ENCODE measurements at regions not wholly inside any gene's neighbourhood (a gene's known extent, or its start where the extent isn't known, plus 50 kb on each side); places are given as distances from the start of the nearest gene placed in this dataset.

DNA sequence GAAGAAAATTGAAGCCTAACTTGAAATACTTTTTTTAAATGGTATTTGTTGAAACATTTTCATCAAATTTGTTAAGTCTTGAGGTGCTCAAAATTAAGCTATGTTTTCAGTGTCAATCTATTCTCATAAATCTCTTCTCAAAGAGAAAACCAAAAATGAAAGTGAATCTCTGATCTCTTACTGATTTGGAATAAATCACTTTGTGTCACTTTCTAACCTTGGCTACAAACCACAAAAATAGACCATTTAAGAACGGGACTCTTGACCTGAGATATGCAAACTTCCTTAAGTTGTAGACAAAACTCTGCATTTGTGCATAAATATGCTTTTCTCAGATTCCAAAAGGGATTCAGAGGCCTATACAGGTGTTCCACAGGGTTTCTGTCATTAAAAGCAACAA is 192.9 kb downstream of the SEC23A start:
- TF ChIP-seq SOX6 (IDR thresholded peaks at IDR 0.05) (no peak), TGIF2 (CRISPR knock-in tag; IDR thresholded peaks at IDR 0.05) (no peak), STAT5A (IDR thresholded peaks at IDR 0.05; ENCODE audit: borderline replicate concordance, low read length) (no peak), NR1H2 (CRISPR knock-in tag; IDR thresholded peaks at IDR 0.05) (no peak), MIER1 (IDR thresholded peaks at IDR 0.05; ENCODE audit: low read depth) (no peak), DDX20 (tag; IDR thresholded peaks at IDR 0.05; ENCODE audit: low read depth) (no peak), CTBP1 (IDR thresholded peaks at IDR 0.05; ENCODE audit: borderline replicate concordance) (no peak)
- TF ChIP-seq, protein P1, sequence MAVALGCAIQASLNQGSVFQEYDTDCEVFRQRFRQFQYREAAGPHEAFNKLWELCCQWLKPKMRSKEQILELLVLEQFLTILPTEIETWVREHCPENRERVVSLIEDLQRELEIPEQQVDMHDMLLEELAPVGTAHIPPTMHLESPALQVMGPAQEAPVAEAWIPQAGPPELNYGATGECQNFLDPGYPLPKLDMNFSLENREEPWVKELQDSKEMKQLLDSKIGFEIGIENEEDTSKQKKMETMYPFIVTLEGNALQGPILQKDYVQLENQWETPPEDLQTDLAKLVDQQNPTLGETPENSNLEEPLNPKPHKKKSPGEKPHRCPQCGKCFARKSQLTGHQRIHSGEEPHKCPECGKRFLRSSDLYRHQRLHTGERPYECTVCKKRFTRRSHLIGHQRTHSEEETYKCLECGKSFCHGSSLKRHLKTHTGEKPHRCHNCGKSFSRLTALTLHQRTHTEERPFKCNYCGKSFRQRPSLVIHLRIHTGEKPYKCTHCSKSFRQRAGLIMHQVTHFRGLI (CRISPR knock-in tag; IDR thresholded peaks at IDR 0.05) = no peak
- in situ Hi-C loops (cut with MboI) = no loop called here
- FAIRE-seq = no peak

More for the DNA sequence above, 192.9 kb downstream of the SEC23A start:
- Histone ChIP-seq H3K9me1 (ENCODE audit: control insufficient read depth, insufficient read depth, low read length) (no peaks in the 10 kb centered on the region), H2AFZ (ENCODE audit: low read depth, low read length) (no peak overlapping the region), H3K36me3 (ENCODE audit: control insufficient read depth, insufficient read depth, low read length) (no peaks in the 10 kb centered on the region), H3K27me3 (ENCODE audit: control insufficient read depth in 2 of 2, insufficient read depth in 2 of 2, low read length in 2 of 2) (no peaks in the 10 kb centered on the region), H3K9ac (ENCODE audit: insufficient read depth in 1 of 2, low read depth in 2 of 2, low read length in 2 of 2) (no peak overlapping the region), H3K4me3 (no peak overlapping the region), H4K20me1 (replicated peaks; ENCODE audit: control insufficient read depth, insufficient read depth, low read length) (no peaks in the 10 kb centered on the region), H3K4me1 (replicated peaks in 1 of 2; ENCODE audit: control insufficient read depth in 2 of 2, insufficient read depth in 2 of 2, low read length in 2 of 2) (no peaks in the 10 kb centered on the region), H3K9me3 (replicated peaks; ENCODE audit: control insufficient read depth, insufficient read depth, low read depth, low read length) (no peaks in the 10 kb centered on the region), H3K4me2 (ENCODE audit: insufficient read depth, low read length) (no peak overlapping the region), H3K27ac (ENCODE audit: extremely low read depth, low read depth, low read length) (no peak overlapping the region), H3K79me2 (ENCODE audit: control insufficient read depth, insufficient read depth, low read length) (no peaks in the 10 kb centered on the region)
- DNase-seq (ENCODE audit: extremely low read depth in 1 of 4, low spot score in 3 of 4) (no peak), ATAC-seq (no peak)
- WGBS (ENCODE audit: insufficient coverage, low coverage, missing lambda C conversion rate) = 0% methylated on average over 1 of the region's 1 CpG
- intact Hi-C loops (cut with micrococcal nuclease) = no loop called here
- ChIA-PET POLR2A (no interaction called here), CTCF (ENCODE audit: low intra/inter-chr PET ratio) (no interaction called here)
- BruUV-seq (replicated peaks) = no TSS peak
